Lower leg skin (tissue), 4 donors: ENCODE measurements at regions not wholly inside any gene's neighbourhood (a gene's known extent, or its start where the extent isn't known, plus 50 kb on each side); places are given as distances from the start of the nearest gene placed in this dataset.

Experiments
- DNase-seq, 2 donors: peaks; one replicate each; pipeline ENCODE4 v3.0.0-alpha.2; 2019; ENCODE audit warnings: low spot score in 2 of 2
- H3K4me3 ChIP-seq: fragments of 200-600 bp; sonication (generic); 2 replicates; pipeline ENCODE4 v1.5.1; 2017; ENCODE audit warnings: mild to moderate bottlenecking, low read depth; ENCODE audit not compliant: poor library complexity, severe bottlenecking
- POLR2A ChIP-seq, 2 donors: fragments of 450-650 bp; IDR thresholded peaks; one replicate each; pipeline ENCODE4 v1.6.1; 2016 to 2017; ENCODE audit warnings: antibody characterized with exemption in 2 of 2, mild to moderate bottlenecking in 1 of 2, moderate library complexity in 1 of 2
- WGBS, 2 donors: methylation state at CpG; one replicate each; pipeline ENCODE4 v1.1.5; 2018; 5-methylcytosine and 5-hydroxymethylcytosine counted together
- intact Hi-C: fragments of 100-400 bp; cut with DNase I; formaldehyde crosslinking; loops from one replicate; pipeline ENCODE4 v1.15.0; 2023; ENCODE audit warnings: low total_unique reads
- TF ChIP-seq, protein P1 (sequence below), 3 donors: fragments of 450-650 bp; IDR thresholded peaks; one replicate each; pipeline ENCODE4 v1.5.1; 2016; ENCODE audit warnings: antibody characterized with exemption in 3 of 3, mild to moderate bottlenecking in 3 of 3, moderate library complexity in 2 of 3

DNA sequence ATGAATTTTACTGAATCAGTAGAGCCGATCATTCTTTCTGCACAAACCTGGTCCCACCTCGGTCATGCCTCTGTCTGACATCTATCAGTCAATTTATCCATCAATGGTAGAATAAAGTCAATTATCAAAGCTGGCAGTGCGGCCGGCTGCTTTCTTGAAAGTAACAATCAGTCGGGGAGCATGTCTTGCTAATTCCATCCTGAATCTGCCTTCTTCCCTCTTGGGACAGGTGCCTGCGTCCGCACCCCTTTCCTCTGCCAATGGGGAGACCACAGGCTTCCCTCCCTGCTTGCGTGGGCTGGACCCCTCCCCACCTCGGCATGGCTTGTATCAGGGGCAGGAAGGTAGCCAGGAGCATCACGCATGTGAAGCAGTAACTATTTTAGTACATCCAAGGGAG, 962.9 kb downstream of the BRD1 start:
- intact Hi-C loops, result loop anchor here (5.0 kb wide), 1 partner anchor 1187 kb away; no protein-coding TSS in a partner anchor
- H3K4me3 ChIP-seq, result no peak overlapping the region
- TF ChIP-seq, protein P1, sequence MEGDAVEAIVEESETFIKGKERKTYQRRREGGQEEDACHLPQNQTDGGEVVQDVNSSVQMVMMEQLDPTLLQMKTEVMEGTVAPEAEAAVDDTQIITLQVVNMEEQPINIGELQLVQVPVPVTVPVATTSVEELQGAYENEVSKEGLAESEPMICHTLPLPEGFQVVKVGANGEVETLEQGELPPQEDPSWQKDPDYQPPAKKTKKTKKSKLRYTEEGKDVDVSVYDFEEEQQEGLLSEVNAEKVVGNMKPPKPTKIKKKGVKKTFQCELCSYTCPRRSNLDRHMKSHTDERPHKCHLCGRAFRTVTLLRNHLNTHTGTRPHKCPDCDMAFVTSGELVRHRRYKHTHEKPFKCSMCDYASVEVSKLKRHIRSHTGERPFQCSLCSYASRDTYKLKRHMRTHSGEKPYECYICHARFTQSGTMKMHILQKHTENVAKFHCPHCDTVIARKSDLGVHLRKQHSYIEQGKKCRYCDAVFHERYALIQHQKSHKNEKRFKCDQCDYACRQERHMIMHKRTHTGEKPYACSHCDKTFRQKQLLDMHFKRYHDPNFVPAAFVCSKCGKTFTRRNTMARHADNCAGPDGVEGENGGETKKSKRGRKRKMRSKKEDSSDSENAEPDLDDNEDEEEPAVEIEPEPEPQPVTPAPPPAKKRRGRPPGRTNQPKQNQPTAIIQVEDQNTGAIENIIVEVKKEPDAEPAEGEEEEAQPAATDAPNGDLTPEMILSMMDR (IDR thresholded peaks at IDR 0.05), result no peak
- TF ChIP-seq POLR2A (IDR thresholded peaks at IDR 0.05), result no peak
- no peak for DNase-seq
- WGBS, 2 donors, result 61% methylated on average over 10 of the region's 10 CpGs

- intact Hi-C loops, result loop anchor here (5.0 kb wide), 1 partner anchor 1187 kb away; no protein-coding TSS in a partner anchor
- no peak overlapping the region for H3K4me3 ChIP-seq
- TF ChIP-seq, protein P1 (IDR thresholded peaks at IDR 0.05), result no peak
- no peak for TF ChIP-seq POLR2A (IDR thresholded peaks at IDR 0.05)
- no peak for DNase-seq
- WGBS, 2 donors, result 69 to 74% methylated on average over 7 of the region's 7 CpGs
Observed at GRCh38 chr22:48863965-48864528, 963.6 kb downstream of the BRD1 start.

GRCh38 chr22:48860557-48860956, 967.1 kb downstream of the BRD1 start:
- H3K4me3 ChIP-seq, result no peak overlapping the region
- intact Hi-C loops, result loop anchor here (5.0 kb wide), 1 partner anchor 1183 kb away; no protein-coding TSS in a partner anchor
- TF ChIP-seq POLR2A (IDR thresholded peaks at IDR 0.05), result no peak
- TF ChIP-seq, protein P1 (IDR thresholded peaks at IDR 0.05), result no peak
- WGBS, 2 donors, result 70 to 77% methylated on average over 7 of the region's 7 CpGs
- no peak for DNase-seq

GRCh38 chr22:48858856-48859255, 968.8 kb downstream of the BRD1 start:
- no peak overlapping the region for H3K4me3 ChIP-seq
- no peak for TF ChIP-seq POLR2A (IDR thresholded peaks at IDR 0.05)
- TF ChIP-seq, protein P1 (IDR thresholded peaks at IDR 0.05), result no peak
- 95 to 96% methylated on average over 2 of the region's 2 CpGs for WGBS, 2 donors
- intact Hi-C loops, result no loop called here
- no peak for DNase-seq

DNA sequence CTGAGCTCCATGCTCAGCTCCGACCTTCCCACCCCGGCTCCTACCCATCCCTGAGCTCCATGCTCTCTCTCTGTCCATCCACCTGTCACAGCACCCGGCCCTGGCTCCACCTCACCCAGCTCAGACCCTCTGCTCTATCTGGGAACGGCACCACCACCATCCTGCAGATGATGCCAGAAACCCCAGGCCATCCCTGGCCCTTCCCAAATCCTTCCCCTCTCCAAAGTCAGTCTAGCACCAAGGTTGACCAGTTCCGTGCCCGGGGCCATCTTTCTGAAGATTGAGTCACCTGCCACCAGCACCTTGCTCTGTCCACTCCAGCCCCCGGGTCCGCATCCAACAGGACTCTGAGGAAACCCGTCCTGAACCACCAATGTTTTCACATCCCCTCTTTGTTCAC, 969.6 kb downstream of the BRD1 start:
- 62 to 76% methylated on average over 9 of the region's 9 CpGs for WGBS, 2 donors
- H3K4me3 ChIP-seq, result no peak overlapping the region
- DNase-seq, result peak in 1 of 2 donors; percentile 82
- TF ChIP-seq POLR2A (IDR thresholded peaks at IDR 0.05), result no peak
- TF ChIP-seq, protein P1 (IDR thresholded peaks at IDR 0.05), result no peak
- intact Hi-C loops, result no loop called here
